H9 (cell line): ENCODE measurements at regions not wholly inside any gene's neighbourhood (a gene's known extent, or its start where the extent isn't known, plus 50 kb on each side); places are given as distances from the start of the nearest gene placed in this dataset.

Experiments used
- DNase-seq: peaks from one replicate; pipeline ENCODE4 v3.0.0-alpha.2; 2017
- H2AFZ ChIP-seq: one replicate; pipeline ENCODE4 v1.6.1; 2013; ENCODE audit warnings: mild to moderate bottlenecking, low read length, control low read depth, moderate library complexity
- H2AK5ac ChIP-seq: 2 replicates; pipeline ENCODE4 v1.6.1; 2013; ENCODE audit warnings: low read length, control low read depth, mixed read lengths; ENCODE audit not compliant: insufficient read length
- H2BK120ac ChIP-seq: one replicate; pipeline ENCODE4 v1.6.1; 2013; ENCODE audit warnings: low read depth, mild to moderate bottlenecking, low read length, control low read depth, inconsistent platforms; ENCODE audit not compliant: poor library complexity, severe bottlenecking
- H2BK12ac ChIP-seq: 2 replicates; pipeline ENCODE4 v1.6.1; 2013; ENCODE audit warnings: low read length, control low read depth, mixed read lengths, low read depth; ENCODE audit not compliant: insufficient read length
- H2BK15ac ChIP-seq: 2 replicates; pipeline ENCODE4 v1.6.1; 2013; ENCODE audit warnings: low read depth, low read length, control low read depth
- H2BK20ac ChIP-seq: one replicate; pipeline ENCODE4 v1.6.1; 2013; ENCODE audit warnings: low read depth, mild to moderate bottlenecking, low read length, control low read depth, inconsistent platforms; ENCODE audit not compliant: poor library complexity, severe bottlenecking
- H2BK5ac ChIP-seq: 2 replicates; pipeline ENCODE4 v1.6.1; 2013; ENCODE audit warnings: low read length, control low read depth, mixed read lengths; ENCODE audit not compliant: insufficient read length
- H3K14ac ChIP-seq: 2 replicates; pipeline ENCODE4 v1.6.1; 2013; ENCODE audit warnings: low read length, control low read depth; ENCODE audit not compliant: insufficient read depth
- H3K18ac ChIP-seq: 2 replicates; pipeline ENCODE4 v1.6.1; 2013; ENCODE audit warnings: low read depth, mild to moderate bottlenecking, mixed read lengths, low read length, control low read depth; ENCODE audit not compliant: insufficient read length
- H3K23ac ChIP-seq: 2 replicates; pipeline ENCODE4 v1.6.1; 2013; ENCODE audit warnings: low read length, control low read depth, mixed read lengths, low read depth; ENCODE audit not compliant: insufficient read length
- H3K23me2 ChIP-seq: 2 replicates; pipeline ENCODE4 v1.6.1; 2013; ENCODE audit warnings: low read depth, mild to moderate bottlenecking, mixed read lengths, low read length, control low read depth; ENCODE audit not compliant: insufficient read length, poor library complexity, severe bottlenecking
- H3K27ac ChIP-seq: 2 replicates; pipeline ENCODE4 v1.5.1; 2013; ENCODE audit warnings: low read length, control low read depth, mixed read lengths, low read depth; ENCODE audit not compliant: insufficient read length
- H3K27me3 ChIP-seq: 2 replicates; pipeline ENCODE4 v1.6.1; 2013; ENCODE audit warnings: low read length, control low read depth, inconsistent platforms; ENCODE audit not compliant: insufficient read depth
- H3K4ac ChIP-seq: 2 replicates; pipeline ENCODE4 v1.6.1; 2013; ENCODE audit warnings: low read depth, mild to moderate bottlenecking, control low read depth, inconsistent platforms, low read length, moderate library complexity
- H3K4me1 ChIP-seq: 2 replicates; pipeline ENCODE4 v1.6.1; 2013; ENCODE audit warnings: low read length, control low read depth, inconsistent platforms; ENCODE audit not compliant: insufficient read depth
- H3K4me2 ChIP-seq: 2 replicates; pipeline ENCODE4 v1.6.1; 2013; ENCODE audit warnings: low read length, control low read depth, mixed read lengths; ENCODE audit not compliant: insufficient read length, insufficient read depth
- H3K56ac ChIP-seq: 2 replicates; pipeline ENCODE4 v1.6.1; 2013; ENCODE audit warnings: low read depth, mild to moderate bottlenecking, mixed read lengths, low read length, control low read depth; ENCODE audit not compliant: insufficient read length
- H3K79me1 ChIP-seq: 2 replicates; pipeline ENCODE4 v1.6.1; 2013; ENCODE audit warnings: low read depth, mild to moderate bottlenecking, moderate library complexity, low read length, control low read depth, inconsistent platforms; ENCODE audit not compliant: insufficient read depth, poor library complexity, severe bottlenecking
- H3K79me2 ChIP-seq: 2 replicates; pipeline ENCODE4 v1.6.1; 2013; ENCODE audit warnings: low read length, control low read depth, inconsistent platforms; ENCODE audit not compliant: insufficient read depth
- H3K9ac ChIP-seq: 2 replicates; pipeline ENCODE4 v1.6.1; 2013; ENCODE audit warnings: low read length, control low read depth, mixed read lengths; ENCODE audit not compliant: insufficient read length; ENCODE audit errors: extremely low read depth
- H3K9me3 ChIP-seq: one replicate; pipeline ENCODE4 v1.6.1; 2013; ENCODE audit warnings: low read depth, low read length, inconsistent platforms; ENCODE audit not compliant: control insufficient read depth
- H3T11ph ChIP-seq: one replicate; pipeline ENCODE4 v1.6.1; 2013; ENCODE audit warnings: mild to moderate bottlenecking, low read length, control low read depth, inconsistent platforms
- H4K20me1 ChIP-seq: one replicate; pipeline ENCODE4 v1.6.1; 2013; ENCODE audit not compliant: control insufficient read depth, insufficient read length, insufficient read depth
- H4K5ac ChIP-seq: 2 replicates; pipeline ENCODE4 v1.6.1; 2013; ENCODE audit warnings: low read depth, mild to moderate bottlenecking, mixed read lengths, low read length, control low read depth; ENCODE audit not compliant: insufficient read length
- H4K8ac ChIP-seq: replicated peaks from 2 replicates; pipeline ENCODE4 v1.6.1; 2013; ENCODE audit warnings: low read length, control low read depth, mixed read lengths, low read depth; ENCODE audit not compliant: insufficient read length
- H4K91ac ChIP-seq: 2 replicates; pipeline ENCODE4 v1.6.1; 2013; ENCODE audit warnings: low read depth, mild to moderate bottlenecking, moderate library complexity, mixed read lengths, low read length, control low read depth; ENCODE audit not compliant: insufficient read length
- H3K27ac Mint-ChIP-seq, 3 experiments: 2 replicates in 2 of 3; 3 replicates in 1 of 3; pipeline ENCODE4 v1.8.0; 2020 to 2021; ENCODE audit warnings: mixed read lengths in 3 of 3, mild to moderate bottlenecking in 1 of 3, moderate library complexity in 1 of 3
- H3K27me3 Mint-ChIP-seq: 2 replicates; pipeline ENCODE4 v1.8.0; 2021; ENCODE audit warnings: low read depth, mild to moderate bottlenecking, moderate library complexity, mixed read lengths
- H3K36me3 Mint-ChIP-seq, 3 experiments: 2 replicates in 2 of 3; 3 replicates in 1 of 3; pipeline ENCODE4 v1.8.0; 2020 to 2021; ENCODE audit warnings: low read depth in 3 of 3, mixed read lengths in 3 of 3; ENCODE audit not compliant: insufficient read depth in 1 of 3
- H3K4me1 Mint-ChIP-seq, 2 experiments: 2 replicates each; pipeline ENCODE4 v1.8.0; 2020; ENCODE audit warnings: mixed read lengths in 2 of 2
- H3K4me3 Mint-ChIP-seq, 2 experiments: 2 replicates in 1 of 2; 3 replicates in 1 of 2; pipeline ENCODE4 v1.8.0; 2020 to 2021; ENCODE audit warnings: mild to moderate bottlenecking in 2 of 2, mixed read lengths in 2 of 2, moderate library complexity in 1 of 2
- H3K9me3 Mint-ChIP-seq, 2 experiments: 2 replicates in 1 of 2; 3 replicates in 1 of 2; pipeline ENCODE4 v1.8.0; 2020; ENCODE audit warnings: mild to moderate bottlenecking in 2 of 2, mixed read lengths in 2 of 2, moderate library complexity in 1 of 2
- WGBS: extraction: QIAGEN DNeasy Blood & Tissue Kit; methylation state at CpG from one replicate; pipeline ENCODE4 v1.1.7; 2013; ENCODE audit warnings: missing lambda C conversion rate, low lambda C conversion rate, mixed read lengths; ENCODE audit not compliant: insufficient read length; ENCODE audit errors: extremely low coverage; 5-methylcytosine and 5-hydroxymethylcytosine counted together
- TF ChIP-seq, protein P1 (sequence below): fragments of 200-600 bp; sonication (generic); conservative IDR thresholded peaks from 3 replicates; pipeline ENCODE4 v1.8.0; 2021; ENCODE audit warnings: antibody characterized with exemption, mild to moderate bottlenecking

GRCh38 chr20:48557380-48557779, 270.4 kb downstream of the PREX1 start:
- H3K79me1 ChIP-seq, result no peaks in the 10 kb centered on the region
- no peak overlapping the region for H2BK120ac ChIP-seq
- H3K23ac ChIP-seq, result no peak overlapping the region
- no peak overlapping the region for H2BK12ac ChIP-seq
- no peak overlapping the region for H2AFZ ChIP-seq
- peaks cover 10 to 12% of the 10 kb centered on the region in 2 experiments; a peak in 3 of 4 replicates for H3K4me1 Mint-ChIP-seq
- H3K4ac ChIP-seq, result no peak overlapping the region
- no peak for DNase-seq
- H4K8ac ChIP-seq, result no peak overlapping the region
- H3K79me2 ChIP-seq, result no peaks in the 10 kb centered on the region
- H3K27ac ChIP-seq, result no peak overlapping the region
- no peak overlapping the region for H3T11ph ChIP-seq
- TF ChIP-seq, protein P1, sequence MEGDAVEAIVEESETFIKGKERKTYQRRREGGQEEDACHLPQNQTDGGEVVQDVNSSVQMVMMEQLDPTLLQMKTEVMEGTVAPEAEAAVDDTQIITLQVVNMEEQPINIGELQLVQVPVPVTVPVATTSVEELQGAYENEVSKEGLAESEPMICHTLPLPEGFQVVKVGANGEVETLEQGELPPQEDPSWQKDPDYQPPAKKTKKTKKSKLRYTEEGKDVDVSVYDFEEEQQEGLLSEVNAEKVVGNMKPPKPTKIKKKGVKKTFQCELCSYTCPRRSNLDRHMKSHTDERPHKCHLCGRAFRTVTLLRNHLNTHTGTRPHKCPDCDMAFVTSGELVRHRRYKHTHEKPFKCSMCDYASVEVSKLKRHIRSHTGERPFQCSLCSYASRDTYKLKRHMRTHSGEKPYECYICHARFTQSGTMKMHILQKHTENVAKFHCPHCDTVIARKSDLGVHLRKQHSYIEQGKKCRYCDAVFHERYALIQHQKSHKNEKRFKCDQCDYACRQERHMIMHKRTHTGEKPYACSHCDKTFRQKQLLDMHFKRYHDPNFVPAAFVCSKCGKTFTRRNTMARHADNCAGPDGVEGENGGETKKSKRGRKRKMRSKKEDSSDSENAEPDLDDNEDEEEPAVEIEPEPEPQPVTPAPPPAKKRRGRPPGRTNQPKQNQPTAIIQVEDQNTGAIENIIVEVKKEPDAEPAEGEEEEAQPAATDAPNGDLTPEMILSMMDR, result no peak
- H3K9me3 Mint-ChIP-seq, result no peaks in the 10 kb centered on the region; a peak in 1 of 5 replicates
- no peak overlapping the region for H3K27ac Mint-ChIP-seq
- H3K23me2 ChIP-seq, result no peaks in the 10 kb centered on the region
- WGBS, result no CpG with 5 or more reads among the region's 3 CpGs
- no peaks in the 10 kb centered on the region for H4K20me1 ChIP-seq
- H3K56ac ChIP-seq, result no peak overlapping the region
- no peak overlapping the region for H2BK15ac ChIP-seq
- no peak overlapping the region for H3K18ac ChIP-seq
- no peak overlapping the region for H3K14ac ChIP-seq
- no peaks in the 10 kb centered on the region for H3K4me1 ChIP-seq
- no peak overlapping the region for H4K5ac ChIP-seq
- no peak overlapping the region for H2AK5ac ChIP-seq
- no peak overlapping the region for H2BK20ac ChIP-seq
- H2BK5ac ChIP-seq, result no peak overlapping the region
- no peak overlapping the region for H3K4me3 Mint-ChIP-seq
- no peak overlapping the region for H4K91ac ChIP-seq
- H3K9ac ChIP-seq, result no peak overlapping the region
- H3K4me2 ChIP-seq, result no peak overlapping the region
- no peaks in the 10 kb centered on the region for H3K27me3 ChIP-seq
- H3K9me3 ChIP-seq, result no peaks in the 10 kb centered on the region
- H3K36me3 Mint-ChIP-seq, result no peaks in the 10 kb centered on the region
- no peaks in the 10 kb centered on the region for H3K27me3 Mint-ChIP-seq
